HepG2 (cell line): ENCODE measurements at regions not wholly inside any gene's neighbourhood (a gene's known extent, or its start where the extent isn't known, plus 50 kb on each side); places are given as distances from the start of the nearest gene placed in this dataset.

Experiments used
- CTCF ChIP-seq: sonication (generic); formaldehyde crosslinking; IDR thresholded peaks from 2 replicates; pipeline ENCODE4 v1.5.0; 2020; ENCODE audit warnings: mild to moderate bottlenecking, missing genetic modification reagents, moderate library complexity
- RAD21 ChIP-seq: fragments of 450-650 bp; formaldehyde crosslinking; IDR thresholded peaks from 2 replicates; pipeline ENCODE4 v1.5.0; 2020; ENCODE audit warnings: mild to moderate bottlenecking
- SKI ChIP-seq: fragments of 450-650 bp; IDR thresholded peaks from one replicate; pipeline ENCODE4 v1.6.1; 2018; ENCODE audit warnings: mild to moderate bottlenecking; ENCODE audit not compliant: partially characterized antibody

GRCh38 chr7:67962863-67963262 lies 966.2 kb downstream of the TYW1 start:
- TF ChIP-seq CTCF (no peak), RAD21 (CRISPR knock-in tag) (no peak), SKI (no peak)
